Right renal pelvis (tissue), 4 donors: ENCODE measurements at regions not wholly inside any gene's neighbourhood (a gene's known extent, or its start where the extent isn't known, plus 50 kb on each side); places are given as distances from the start of the nearest gene placed in this dataset.
"Not testable (repeated sequence)": the region's sequence is repeated elsewhere in the genome, so short reads cannot be mapped to it uniquely, and the experiment has no call there.

ENCODE experiments used
- DNase-seq, 4 donors: peaks; one replicate each; pipeline ENCODE4 v3.0.0-alpha.2; 2013; ENCODE audit warnings: low read depth in 4 of 4, low spot score in 3 of 4, missing footprints in 1 of 4

DNA sequence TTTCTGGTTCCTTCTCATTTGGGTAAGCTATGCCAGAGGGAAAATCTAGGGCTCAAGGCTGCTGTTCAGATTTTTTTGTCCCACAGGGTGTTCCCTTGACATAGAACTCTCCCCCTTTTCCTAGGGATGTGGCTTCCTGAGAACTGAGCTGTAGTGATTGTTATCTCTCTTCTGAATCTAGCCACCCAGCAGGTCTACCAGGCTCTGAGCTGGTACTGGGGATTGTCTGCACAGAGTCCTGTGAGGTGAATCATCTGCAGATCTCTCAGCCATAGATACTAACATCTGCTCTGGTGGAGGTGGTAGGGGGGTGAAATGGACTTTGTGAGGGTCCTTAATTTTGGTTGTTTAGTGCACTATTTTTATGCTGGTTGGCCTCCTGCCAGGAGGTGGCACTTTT, 167.3 kb upstream of the PGR start:
- no peak for DNase-seq

DNA sequence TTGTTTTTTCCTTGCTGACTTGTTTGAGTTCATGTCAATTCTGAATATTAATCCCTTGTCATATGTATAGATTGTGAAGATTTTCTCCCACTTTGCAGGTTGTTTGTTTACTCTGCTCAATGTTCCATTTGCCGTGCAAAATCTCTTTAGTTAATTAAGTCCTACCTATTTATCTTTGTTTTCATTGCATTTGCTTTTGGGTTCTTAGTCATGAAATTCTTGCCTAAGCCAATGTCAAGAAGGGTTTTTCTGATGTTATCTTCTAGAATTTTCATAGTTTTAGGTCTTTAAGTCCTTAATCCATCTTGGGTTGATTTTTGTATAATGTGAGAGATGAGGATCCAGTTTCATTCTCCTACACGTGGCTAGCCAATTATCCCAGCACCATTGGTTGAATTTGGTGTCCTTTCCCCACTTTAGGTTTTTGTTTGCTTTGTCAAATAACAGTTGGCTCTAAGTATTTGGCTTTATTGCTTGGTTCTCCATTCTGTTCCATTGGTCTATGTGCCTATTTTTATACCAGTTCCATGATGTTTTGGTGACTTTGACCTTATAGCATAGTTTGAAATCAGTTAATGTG, 163.1 kb upstream of the PGR start:
- DNase-seq: no peak

DNA sequence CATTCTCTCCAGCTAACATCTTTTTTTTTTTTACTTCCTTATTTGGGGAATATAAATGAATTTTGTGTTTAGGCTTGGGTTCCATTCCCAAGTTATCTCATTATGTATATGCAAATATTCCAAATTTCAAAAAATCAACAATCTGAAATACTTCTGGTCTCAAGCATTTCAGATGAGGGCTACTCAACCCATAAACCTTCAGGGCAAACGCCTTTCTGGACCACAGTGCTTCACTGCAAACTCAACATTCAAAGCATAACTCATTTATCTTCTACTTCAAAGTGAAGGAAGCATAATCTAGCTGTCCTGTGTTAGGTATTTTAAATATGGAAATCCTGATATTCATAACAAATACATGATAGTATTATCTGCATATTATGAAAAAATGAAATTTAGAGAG, 161.7 kb upstream of the PGR start:
- DNase-seq: no peak

DNA sequence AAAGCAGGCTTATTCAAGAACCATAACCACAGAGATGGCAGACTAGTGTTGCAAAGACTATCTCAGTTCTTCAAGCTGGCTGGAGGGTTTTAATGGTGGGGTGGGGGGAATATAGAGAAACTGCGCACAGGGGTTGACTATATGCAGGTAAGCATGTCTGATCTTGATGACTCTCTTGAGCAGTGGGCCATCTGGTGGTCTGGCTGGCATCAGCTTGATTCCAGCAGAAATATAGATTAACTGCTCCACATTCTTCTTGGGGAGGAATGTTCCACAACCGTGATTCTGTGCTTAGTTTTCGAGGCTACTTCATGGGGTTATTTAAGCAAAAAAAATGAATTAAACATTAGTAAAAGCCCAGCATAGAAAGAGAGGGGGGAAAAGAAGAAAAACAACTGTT, 158.8 kb upstream of the PGR start:
- DNase-seq: no peak

DNA sequence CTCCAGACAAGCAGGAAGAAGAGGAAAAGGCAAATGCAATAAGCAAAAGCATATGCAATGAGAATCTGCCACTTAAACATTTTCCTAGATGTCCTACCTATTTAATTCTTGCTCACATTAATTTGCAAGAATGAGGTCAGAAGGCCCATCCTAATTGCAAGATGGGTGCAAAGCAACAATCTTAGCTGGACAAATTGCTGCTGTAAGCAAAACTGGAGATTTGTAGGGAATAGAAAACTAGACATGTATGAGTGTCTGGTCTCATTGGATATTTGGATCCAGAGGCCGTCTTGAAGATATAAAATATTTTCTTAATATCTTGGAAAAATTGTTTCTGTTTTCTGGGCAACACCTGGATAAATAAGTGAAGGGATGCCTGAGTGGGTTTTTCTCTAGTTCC, 150.1 kb upstream of the PGR start:
- no peak for DNase-seq

DNA sequence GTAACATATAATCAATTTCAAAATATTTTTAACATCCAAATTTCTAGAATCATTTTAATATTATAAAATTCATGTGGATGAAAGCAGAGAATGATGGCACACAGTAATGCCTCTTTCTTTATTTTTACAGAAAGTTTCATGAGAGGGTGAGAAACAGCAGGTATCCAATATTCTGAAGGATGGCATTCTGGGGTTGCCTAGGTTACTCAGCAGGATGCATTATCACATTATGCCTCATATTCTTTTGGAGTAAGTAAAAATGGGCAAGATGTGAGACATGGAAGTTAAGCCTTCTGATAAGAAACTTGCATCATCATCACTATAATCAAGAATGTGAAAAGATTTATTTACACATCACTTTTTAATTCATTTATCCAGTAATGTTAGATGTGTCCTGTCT, 148.7 kb upstream of the PGR start:
- no peak for DNase-seq

DNA sequence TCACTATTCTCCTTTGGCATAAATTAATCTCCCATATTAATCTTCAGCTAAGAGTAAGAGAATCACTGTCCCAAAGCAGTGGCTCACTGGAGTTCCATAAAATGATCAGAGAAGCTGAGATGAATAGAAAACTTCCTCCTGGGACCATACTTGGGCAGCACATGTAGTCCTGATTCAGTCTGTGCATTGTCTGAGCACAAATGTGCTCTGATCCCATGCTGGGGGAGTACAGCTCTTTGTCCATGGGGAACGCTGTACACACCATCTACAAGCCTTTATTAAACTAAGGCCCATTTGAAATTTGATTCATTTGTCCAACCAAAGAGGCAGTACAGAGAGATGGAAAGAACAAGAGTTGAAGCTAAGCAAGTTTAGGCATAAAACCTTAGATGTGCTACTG, 147.4 kb upstream of the PGR start:
- no peak for DNase-seq

DNA sequence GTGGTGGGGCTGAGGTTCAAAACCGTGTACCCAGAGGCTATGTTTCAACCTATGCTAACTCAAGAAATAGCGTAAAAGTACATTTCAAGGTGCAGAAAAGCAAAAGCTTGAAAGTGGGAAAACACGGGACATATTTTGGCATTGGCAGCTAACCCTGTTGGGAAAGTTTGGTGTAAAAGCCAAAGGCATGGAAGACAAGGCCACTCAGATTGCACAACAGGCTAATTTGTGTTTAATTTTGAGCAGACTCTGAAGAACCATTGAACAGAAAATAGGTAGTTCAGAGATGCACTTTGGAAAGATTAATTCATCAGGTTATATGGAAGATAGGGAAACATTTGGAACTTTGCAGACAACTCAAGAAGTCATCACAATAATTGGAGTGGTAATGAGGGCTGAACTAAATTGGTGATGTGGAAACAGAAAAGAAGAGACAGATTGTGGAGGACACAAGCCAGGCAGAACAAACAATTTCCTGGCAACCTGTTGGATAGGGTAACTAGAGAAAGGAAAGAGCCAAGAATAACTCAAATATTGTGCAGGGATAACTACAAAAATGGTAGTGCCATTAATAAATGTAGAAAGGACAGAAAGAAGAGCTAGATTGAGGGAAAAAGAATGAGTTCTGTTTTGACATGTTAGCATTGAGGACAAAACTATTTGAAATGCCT, 140.5 kb upstream of the PGR start:
- DNase-seq: no peak

DNA sequence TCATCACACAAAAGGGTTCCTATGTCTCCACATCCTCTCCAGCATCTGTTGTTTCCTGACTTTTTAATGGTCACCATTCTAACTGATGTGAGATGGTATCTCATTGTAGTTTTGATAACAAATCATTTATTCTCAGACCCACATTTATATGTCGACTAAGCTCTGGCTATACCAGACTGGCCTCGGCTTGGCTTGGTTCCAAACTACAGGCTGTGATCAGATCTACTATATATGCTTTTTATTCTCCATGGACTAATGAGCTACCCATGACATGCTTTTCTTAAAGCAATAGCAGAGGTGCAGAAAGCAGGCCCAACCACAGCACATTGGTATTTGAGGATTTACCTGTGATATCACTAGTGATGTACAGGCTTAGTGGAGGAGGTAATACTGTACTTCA, 139.8 kb upstream of the PGR start:
- no peak for DNase-seq

DNA sequence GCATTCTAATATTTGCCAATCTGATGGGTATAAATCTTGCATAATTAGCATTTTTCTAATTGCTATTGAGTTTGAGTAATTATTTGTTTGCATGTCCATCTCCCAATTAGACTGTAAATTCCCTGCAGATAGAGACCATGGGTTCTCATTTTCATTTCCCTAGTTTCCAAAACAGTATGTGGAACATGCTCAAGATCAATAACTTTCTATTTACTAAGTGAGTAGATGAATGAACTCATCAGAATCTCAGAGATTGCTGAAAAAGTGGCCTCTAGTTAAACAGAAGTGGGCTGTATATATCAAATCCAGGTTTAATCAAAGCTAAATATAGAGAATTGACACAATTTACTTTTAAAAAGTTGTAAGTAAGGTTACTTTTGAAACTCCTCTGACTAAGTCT, 138.0 kb upstream of the PGR start:
- no peak for DNase-seq

DNA sequence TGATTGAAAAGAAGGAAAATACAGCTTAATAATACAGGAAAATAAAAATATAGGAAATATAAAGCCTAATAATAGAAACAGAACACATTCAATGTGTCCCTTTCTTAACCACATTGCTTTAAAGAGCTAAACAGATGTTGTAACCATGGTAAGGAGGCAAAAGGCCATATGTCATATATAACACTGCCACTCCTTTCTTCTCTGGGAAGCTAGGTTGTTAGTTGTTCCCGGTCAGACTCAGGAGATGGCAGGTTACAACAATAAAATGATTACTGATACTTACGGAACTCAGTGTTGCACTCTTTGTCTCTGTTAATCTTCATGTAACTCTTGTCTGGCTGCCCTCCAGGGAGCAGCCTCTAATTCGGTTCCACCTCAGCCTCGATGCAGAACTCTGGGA, 134.7 kb upstream of the PGR start:
- DNase-seq: no peak

DNA sequence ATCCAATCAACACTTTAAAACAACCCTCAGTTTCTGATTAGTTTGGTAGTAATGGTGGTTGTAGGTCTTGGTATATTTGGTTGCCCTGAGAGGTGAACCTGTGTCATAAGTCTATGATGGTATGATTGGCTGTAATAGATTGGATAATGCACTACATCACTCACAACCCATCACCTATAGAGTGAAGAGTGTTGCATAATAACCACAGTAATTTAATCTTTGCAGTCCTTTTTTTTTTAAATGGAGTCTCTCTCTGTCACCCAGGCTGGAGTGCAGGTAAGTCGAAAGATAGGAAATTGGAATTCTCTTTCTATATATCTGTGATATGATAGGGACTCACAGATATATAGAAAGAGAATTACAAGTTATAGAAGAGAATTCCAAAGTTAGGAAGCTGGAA, 133.4 kb upstream of the PGR start:
- DNase-seq: no peak

DNA sequence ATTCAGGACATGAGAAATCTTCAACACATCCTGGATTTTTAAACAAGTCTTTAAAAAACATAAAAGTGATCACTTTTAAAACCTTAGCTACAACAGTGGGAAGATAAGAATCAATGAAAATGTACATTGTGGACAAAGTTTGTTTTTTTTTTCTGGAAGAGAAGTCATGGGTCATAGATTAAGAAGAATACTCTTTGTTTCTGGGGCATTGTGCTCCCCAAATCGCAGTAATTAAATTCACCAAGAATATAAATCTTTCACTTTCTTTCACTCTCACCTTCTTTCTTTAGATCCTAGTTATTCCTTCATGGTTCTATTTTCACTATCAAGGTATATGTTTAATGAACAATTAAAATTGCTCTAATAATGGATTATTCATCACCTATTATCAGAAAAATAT, 132.6 kb upstream of the PGR start:
- DNase-seq: no peak

DNA sequence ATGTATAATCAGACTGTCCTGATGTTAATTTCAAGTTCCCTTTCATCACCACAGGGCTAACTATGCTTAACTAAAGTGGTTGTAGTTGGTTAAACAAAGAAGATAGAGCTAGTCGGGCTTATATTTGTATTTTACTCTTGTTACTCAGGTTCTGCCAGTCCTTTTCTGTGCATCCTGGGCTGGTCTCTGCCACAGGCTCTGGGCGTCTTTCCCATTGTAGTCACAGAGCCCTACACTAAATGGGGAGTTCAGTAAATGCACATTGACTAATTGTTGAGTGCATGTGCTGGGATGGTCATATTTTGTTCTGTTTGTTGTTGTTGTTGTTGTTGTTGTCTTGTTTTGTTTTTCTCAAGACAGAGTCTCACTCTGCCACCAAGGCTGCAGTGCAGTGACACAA, 125.4 kb upstream of the PGR start:
- no peak for DNase-seq

DNA sequence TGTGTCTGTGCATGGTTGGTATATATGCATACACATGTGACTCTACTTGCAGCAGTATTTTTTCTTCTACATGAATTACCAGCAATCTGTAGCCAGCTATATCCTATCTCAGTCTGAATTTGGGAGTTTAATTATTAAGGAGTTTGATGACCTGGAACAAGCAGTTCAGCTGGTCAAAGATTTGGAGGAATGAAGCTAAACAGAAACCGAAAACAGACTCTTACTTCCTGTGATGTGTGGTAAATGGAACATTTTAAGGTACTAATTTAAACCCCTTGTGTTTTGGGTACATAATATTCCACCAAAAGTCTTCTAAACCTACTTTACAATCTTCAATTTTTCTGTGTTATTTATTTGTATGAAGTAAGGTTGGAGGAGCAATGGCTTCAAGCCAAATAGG, 124.4 kb upstream of the PGR start:
- DNase-seq: no peak

DNA sequence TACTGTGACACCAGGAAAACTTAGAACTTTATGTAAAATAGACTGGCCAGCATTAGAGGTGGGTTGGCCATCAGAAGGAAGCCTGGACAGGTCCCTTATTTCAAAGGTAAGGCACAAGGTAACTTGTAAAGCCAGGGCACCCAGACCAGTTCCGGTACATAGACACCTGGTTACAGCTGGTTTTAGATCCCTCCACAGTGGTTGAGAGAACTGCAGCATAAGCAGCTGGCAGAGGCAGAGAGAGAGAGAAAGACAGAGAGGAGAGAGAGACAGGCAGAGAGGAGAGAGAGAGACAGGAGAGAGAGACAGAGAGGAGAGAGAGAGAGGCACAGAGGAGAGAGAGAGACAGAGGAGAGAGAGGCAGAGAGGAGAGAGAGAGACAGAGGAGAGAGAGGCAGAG, 116.0 kb upstream of the PGR start:
- not testable (repeated sequence) for DNase-seq

DNA sequence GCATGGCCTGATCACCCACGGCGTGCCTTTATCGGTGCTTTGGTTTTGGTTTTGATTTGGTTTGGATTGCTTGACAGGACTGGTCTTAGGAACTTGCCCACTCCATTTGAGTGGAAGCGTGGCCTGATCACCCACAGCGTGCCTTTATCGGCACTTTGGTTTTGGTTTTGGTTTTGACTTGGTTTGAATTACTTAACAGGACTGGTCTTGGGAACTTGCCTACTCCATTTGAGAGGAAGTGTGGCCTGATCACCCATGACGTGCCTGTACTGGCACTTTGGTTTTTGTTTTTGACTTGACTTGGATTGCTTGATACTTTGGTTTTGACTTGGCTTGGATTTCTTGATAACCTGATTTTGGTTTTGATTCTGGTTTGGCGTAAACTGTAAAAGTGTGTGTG, 115.5 kb upstream of the PGR start:
- DNase-seq: not testable (repeated sequence)

DNA sequence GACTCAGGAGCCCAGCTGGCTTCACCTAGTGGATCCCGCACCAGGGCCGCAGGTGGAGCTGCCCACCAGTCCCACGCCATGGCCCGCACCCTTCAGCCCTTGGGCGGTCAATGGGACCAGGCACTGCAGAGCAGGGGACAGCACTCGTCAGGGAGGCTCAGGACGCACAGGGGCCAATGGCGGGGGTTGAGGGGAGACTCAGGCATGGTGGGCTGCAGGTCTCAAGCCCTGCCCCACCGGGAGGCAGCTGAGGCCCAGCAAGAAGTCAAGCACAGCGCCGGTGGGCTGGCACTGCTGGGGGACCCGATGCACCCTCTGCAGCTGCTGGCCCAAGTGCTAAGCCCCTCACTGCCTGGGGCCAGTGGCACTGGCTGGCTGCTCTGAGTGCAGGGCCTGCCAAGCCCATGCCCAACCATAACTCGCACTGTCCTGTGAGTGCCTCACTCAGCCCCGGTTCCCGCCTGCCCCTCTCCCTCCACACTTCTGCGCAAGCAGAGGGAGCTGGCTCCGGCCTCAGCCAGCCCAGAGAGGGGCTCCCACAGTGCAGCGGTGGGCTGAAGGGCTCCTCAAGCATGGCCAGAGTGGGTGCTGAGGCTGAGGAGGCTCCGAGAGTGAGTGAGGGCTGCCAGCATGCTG, 111.7 kb upstream of the PGR start:
- no peak for DNase-seq

DNA sequence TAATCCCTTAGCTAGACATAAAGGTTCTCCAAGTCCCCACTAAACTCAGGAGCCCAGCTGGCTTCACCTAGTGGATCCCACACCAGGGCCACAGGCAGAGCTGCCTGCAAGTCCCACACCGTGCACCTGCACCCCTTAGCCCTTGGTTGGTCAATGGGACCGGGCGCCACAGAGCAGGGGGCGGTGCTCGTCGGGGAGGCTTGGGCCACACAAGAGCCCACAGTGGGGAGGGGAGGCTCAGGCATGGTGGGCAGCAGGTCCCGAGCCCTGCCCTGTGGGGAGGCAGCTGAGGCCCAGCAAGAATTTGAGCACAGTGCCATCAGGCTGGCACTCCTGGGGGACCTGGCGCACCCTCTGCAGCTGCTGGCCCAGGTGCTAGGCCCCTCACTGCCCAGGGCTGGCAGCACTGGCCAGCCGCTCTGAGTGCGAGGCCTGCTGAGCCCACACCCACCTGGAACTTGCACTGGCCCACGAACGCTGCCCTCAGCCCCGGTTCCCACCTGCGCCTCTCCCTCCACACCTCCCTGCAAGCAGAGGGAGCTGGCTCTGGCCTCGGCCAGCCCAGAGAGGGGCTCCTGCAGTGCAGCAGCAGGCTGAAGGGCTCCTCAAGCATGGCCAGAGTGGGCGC, 101.7 kb upstream of the PGR start:
- not testable (repeated sequence) for DNase-seq

DNA sequence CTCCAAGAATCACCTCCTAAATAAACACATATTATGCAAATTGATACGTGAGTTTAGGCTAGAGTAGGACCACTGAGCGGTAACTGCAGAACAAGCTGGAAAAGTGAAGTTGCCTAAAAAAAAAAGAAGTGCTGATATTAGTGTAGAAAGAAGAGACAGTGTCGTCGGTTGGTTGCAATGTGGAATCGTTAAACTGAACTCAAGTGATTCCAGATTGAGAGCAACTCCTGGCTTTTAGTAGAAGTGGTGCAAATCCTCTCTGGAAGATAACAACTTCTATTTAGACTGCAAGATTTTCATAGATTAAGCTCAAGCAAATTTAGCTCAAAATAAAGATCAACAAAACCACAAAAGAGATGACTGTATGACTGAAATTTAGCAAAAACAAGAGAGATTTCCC, 97.0 kb upstream of the PGR start:
- no peak for DNase-seq

DNA sequence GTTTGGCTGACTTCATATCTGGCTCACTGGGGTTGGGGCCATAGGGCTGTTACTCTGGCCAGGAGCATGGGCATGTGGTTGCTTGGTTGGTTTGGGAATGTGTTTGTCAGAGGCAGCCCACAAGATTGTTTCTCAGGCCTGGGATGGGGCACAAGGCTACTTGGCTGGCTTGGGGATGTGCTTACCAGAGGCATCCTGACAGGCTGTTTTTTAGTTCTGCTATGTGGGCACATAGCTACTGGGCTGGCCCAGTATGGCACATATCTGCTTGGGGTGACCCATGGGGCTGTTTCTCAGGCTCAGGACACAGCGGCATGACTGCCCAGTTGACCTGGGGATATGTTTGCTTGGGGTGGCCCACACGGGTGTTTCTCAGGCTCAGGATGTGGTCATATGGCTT, 94.6 kb upstream of the PGR start:
- DNase-seq: no peak

DNA sequence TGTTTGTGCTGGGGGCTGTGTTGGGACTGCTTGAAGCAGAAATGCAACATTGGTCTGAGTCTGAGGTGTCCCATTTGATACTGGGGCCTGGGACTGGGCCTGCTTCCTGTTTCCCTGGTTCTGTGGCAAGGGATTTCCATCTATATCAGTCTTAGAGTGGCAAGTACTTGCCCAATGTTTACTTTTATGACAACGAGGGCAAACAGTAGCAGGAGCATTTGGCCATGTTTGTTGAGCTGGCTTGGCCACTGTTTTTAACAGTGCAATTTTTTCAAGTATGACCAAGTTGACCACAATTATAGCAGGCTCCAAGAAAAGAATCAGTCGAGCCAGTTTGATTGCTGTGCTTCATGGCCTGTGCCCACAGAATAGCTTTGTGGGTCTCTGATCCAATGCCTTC, 88.5 kb upstream of the PGR start:
- DNase-seq: not testable (repeated sequence)
